Right forelimb (tissue), 1 donor: ENCODE measurements at regions not wholly inside any gene's neighbourhood (a gene's known extent, or its start where the extent isn't known, plus 50 kb on each side); places are given as distances from the start of the nearest gene placed in this dataset.
A peak's percentile ranks its signal among the peaks of the same experiment; 100 is the strongest.
"Not testable (repeated sequence)": the region's sequence is repeated elsewhere in the genome, so short reads cannot be mapped to it uniquely, and the experiment has no call there.

Experiments used
- DNase-seq: peaks from one replicate; pipeline ENCODE4 v3.0.0-alpha.2; 2018

GRCh38 chr16:27639561-27640276, 89.8 kb downstream of the KATNIP start:
- DNase-seq, result peak; percentile 55

GRCh38 chr16:27640277-27640600, 90.3 kb downstream of the KATNIP start:
- DNase-seq, result no peak

GRCh38 chr16:27641260-27641659, 91.3 kb downstream of the KATNIP start:
- no peak for DNase-seq

- not testable (repeated sequence) for DNase-seq
Observed at GRCh38 chr16:27641734-27642415, 91.9 kb downstream of the KATNIP start.

- no peak for DNase-seq
Observed at GRCh38 chr16:27642756-27643155, 92.8 kb downstream of the KATNIP start.

GRCh38 chr16:27644165-27644564, 94.2 kb downstream of the KATNIP start:
- no peak for DNase-seq

- no peak for DNase-seq
Observed at GRCh38 chr16:27645396-27645795, 95.5 kb downstream of the KATNIP start.

DNA sequence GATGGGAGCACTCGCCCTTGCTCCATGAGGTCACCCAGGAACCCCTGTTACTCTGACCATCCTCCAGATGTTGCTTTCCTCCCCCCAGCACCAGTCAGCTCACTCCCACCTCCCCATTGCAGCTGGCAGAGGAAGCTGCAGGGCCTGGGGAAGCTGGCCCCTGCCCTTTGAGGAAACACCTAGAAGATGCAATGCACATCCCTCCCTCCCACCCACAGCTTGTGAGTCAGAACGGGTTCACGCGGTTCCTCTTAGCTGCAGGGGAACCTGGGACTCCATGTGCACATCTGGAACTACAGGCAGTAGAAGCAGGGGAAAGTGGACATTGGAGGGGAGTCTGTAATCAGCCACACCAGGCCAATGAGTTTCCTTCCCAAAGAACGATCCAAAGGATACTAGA, 96.9 kb downstream of the KATNIP start:
- no peak for DNase-seq

GRCh38 chr16:27649021-27649420, 99.1 kb downstream of the KATNIP start:
- DNase-seq, result no peak

DNA sequence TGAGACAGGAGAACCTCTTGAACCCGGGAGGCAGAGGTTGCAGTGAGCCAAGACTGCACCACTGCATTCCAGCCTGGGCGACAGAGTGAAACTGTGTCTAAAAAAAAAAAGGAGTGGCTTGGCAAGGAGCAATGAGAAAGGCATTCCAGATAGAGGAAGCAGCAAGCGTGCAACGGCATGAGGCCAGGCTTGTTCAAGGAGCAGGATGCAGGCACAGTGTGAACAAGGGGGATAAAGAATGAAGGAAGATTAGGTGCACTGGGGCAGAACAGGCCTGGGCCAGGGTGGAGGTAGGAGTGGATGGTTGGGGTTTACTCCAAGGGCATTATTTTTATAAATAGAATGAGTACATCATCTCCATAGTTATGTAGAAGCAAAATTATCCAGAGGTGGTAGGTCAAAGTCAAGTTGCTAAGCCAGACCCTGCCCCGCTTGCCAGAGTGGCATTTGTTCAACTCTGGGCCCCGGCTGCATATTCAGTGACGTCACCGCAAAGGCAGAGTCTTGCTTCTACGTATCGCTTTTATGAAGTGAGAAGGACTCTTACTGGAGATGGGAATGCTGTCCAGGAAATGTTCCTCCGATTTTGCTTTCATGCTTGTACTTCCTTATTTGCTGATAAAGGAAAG, 100.2 kb downstream of the KATNIP start:
- no peak for DNase-seq

DNA sequence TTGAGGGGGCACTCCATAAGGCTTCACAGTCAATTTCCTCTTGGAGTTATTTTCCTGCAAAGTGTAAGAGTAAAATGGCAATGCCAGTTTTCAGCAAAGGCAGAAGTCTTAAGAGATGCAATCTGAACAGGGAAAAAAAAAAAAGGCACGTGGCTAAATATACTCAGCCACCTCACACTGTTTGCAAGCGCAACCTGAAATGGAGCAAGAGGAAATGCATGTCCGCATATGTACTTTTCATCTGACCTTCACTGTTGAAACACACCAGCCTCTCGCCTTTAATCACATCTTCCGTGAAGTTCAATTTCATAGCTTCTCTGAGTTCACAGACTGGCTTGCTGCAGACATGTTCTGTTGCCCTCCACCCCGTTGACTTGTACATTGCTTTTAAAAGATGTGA, 101.4 kb downstream of the KATNIP start:
- DNase-seq, result no peak

GRCh38 chr16:27657811-27658210, 107.9 kb downstream of the KATNIP start:
- DNase-seq, result no peak

GRCh38 chr16:27660507-27660906, 110.6 kb downstream of the KATNIP start:
- DNase-seq, result no peak

- DNase-seq, result not testable (repeated sequence)
Observed at GRCh38 chr16:27663235-27663634, 113.3 kb downstream of the KATNIP start.

DNA sequence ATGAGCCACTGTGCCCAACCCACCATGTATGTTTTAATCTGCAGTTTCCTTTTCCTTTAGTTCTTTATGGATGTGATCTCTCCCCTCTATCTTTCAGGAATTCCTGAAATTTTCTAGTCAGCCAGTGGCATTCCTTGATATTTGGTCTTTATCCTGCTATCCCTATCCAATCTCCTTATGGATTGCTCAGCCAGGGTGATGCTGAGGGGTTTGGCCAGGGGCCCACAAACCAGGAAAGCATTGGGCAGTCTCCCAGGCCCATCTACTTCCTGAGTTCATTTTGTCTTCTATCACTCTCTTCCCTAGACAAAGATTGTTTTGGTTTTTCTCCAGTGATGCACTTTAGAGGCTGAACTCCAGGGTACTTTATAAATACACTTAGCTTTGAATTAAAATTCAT, 115.9 kb downstream of the KATNIP start:
- no peak for DNase-seq

GRCh38 chr16:27670071-27670810, 120.3 kb downstream of the KATNIP start:
- no peak for DNase-seq

DNA sequence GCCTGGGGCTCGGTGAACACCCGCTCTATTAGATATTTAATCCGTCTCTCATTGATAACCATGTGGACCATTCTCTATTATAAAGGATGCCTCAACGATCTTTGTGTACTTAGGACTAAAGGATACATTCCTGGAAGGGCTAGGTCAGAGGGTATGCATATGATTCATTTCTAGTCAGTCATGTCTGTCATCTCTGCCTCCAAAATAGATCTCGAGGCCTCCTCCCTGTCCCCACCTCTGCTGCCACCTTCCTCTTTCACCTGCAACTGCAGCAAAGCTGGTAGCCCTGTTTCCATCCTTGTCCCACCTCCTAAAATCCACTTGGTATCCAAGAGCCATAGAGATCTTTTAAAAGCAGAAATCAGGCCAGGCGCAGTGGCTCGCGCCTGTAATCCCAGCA, 121.5 kb downstream of the KATNIP start:
- DNase-seq, result no peak

DNA sequence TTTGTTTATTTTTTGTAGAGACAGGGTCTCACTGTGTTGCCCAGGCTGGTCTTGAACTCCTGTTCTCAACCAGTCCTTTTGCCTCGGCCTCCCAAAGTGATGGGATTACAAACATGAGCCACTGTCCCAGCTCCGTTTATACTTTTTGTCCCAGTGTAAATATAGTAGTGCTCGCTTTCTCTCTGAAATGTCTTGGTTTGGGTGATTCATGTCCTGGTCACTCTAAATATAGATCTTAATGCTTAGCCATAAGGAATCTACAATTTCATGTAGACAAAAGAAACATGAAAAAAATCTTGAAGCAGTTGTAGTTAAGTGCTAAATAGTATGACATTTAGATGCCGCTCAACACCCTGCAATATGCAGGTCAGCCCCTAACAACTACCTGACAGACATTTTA, 126.9 kb downstream of the KATNIP start:
- DNase-seq, result no peak

- DNase-seq, result no peak
Observed at GRCh38 chr16:27677263-27677662, 127.3 kb downstream of the KATNIP start.

DNA sequence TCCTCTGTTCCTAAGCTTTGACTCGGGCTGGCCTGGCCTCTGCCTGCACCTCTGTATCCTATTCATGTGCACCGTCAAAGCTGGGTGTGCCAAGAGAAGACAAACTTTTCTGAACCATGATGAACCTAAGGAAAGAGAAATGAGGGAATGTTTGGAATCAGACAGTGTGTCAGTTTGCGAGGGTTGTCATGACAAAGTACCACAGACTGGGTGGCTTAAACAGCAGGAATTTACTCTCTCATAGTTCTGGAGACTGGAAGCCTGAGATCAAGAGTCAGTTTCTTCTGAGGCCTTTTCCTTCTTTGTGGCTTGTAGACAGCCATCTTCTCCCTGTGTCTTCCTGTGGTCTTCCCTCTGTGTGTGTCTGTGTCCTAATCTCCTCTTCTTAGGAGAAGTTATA, 129.0 kb downstream of the KATNIP start:
- DNase-seq, result no peak

DNA sequence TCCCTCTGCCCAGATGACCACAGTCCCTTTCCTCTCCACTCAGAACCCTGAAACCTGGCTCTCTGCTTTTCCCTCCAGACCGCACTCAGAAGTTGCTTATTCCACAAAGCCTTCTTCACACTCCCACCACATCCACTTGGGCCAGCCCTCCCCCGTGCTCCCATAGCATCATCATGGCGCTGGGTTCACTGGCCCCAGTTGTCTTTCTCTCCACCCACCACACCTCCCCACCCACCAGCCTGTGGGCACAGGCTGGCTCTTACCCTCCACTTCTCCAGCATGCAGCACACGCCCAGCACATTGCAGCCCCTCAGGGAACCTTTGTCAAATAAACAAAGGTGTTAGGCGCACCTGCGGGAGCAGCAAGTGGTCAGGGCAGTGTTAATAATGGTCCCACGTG, 130.0 kb downstream of the KATNIP start:
- no peak for DNase-seq

DNA sequence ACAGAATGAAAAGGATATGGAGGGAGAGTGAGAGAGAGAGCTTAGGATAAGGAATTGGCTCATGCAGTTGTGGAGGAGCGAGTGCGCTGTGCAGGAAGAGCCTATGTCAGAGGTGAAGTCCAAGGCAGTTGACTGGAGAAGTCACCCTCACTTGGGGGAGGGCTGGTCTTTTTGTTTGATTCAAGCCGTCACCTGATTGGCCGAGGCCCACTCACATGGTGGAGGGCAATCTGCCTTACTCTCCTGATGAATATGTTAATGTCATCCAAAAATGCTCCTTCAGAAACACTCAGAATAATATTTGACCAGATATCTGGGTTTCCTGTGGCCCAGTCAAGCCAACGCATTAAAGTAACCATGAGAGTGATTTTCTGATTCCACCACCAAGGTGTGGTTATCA, 131.7 kb downstream of the KATNIP start:
- no peak for DNase-seq

GRCh38 chr16:27684047-27684446, 134.1 kb downstream of the KATNIP start:
- no peak for DNase-seq

GRCh38 chr16:27685807-27686206, 135.9 kb downstream of the KATNIP start:
- no peak for DNase-seq
